ENCODE measurements at regions not wholly inside any gene's neighbourhood (a gene's known extent, or its start where the extent isn't known, plus 50 kb on each side); places are given as distances from the start of the nearest gene placed in this dataset.

DNA sequence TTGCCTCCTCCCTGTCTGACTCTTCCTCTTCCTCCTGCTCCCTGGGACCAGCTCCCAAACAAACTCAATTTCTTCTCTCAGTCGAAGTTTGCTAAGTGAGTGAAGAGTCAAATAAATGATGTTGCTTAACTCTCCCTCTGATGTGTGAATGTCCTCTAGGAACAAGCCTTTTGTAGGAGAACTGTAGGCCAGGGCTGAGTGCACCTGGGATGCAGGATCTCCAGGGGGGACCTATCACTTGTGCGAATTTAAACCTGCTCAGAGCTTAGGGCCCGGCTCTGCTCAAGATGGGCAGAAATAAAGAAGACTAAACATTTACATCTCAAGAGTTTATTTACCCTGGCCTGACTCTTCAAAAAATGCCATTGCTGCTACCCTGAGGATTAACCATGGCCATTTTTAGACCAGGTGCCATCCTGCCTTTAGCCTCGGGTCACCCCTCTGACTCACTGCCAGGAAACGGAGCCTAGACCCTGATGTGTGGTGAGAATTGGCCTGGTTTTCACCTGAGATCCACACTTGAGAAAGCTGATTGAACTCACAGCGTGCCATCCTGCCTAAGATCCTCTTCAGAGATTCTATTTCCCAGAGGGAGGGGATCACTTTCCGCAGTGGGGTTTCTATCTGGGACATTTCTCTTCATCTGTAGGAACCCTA, 63.6 kb upstream of the CD93 start:
- TF ChIP-seq, protein P1, sequence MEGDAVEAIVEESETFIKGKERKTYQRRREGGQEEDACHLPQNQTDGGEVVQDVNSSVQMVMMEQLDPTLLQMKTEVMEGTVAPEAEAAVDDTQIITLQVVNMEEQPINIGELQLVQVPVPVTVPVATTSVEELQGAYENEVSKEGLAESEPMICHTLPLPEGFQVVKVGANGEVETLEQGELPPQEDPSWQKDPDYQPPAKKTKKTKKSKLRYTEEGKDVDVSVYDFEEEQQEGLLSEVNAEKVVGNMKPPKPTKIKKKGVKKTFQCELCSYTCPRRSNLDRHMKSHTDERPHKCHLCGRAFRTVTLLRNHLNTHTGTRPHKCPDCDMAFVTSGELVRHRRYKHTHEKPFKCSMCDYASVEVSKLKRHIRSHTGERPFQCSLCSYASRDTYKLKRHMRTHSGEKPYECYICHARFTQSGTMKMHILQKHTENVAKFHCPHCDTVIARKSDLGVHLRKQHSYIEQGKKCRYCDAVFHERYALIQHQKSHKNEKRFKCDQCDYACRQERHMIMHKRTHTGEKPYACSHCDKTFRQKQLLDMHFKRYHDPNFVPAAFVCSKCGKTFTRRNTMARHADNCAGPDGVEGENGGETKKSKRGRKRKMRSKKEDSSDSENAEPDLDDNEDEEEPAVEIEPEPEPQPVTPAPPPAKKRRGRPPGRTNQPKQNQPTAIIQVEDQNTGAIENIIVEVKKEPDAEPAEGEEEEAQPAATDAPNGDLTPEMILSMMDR (IDR thresholded peaks at IDR 0.05) = no peak
- TF ChIP-seq ZFX (IDR thresholded peaks at IDR 0.05; ENCODE audit: borderline replicate concordance) = no peak

Measured in 22Rv1 (cell line).